GM12878 (cell line): ENCODE measurements at regions not wholly inside any gene's neighbourhood (a gene's known extent, or its start where the extent isn't known, plus 50 kb on each side); places are given as distances from the start of the nearest gene placed in this dataset.

Source experiments
- BMI1 ChIP-seq: fragments of 450-650 bp; IDR thresholded peaks from 2 replicates; pipeline ENCODE4 v1.6.1; 2016; ENCODE audit warnings: mild to moderate bottlenecking, moderate library complexity, borderline replicate concordance
- CBX5 ChIP-seq: sonication (generic); IDR thresholded peaks from 2 replicates; pipeline ENCODE4 v1.6.1; 2016; ENCODE audit warnings: low read depth, moderate library complexity, mild to moderate bottlenecking, inconsistent platforms
- EGR1 ChIP-seq, 2 experiments: IDR thresholded peaks; 1 replicate in 1 of 2; 2 replicates in 1 of 2; pipeline ENCODE4 v1.6.1; 2011 to 2012; ENCODE audit warnings: low read depth in 2 of 2, low read length in 2 of 2, borderline replicate concordance in 1 of 2, mild to moderate bottlenecking in 1 of 2, moderate library complexity in 1 of 2
- EP300 ChIP-seq, 2 experiments: fragments of 150-350 bp in 1 of 2; IDR thresholded peaks; 2 replicates each; pipeline ENCODE4 v1.6.1; 2011 to 2012; ENCODE audit warnings: low read depth in 2 of 2, low read length in 2 of 2, borderline replicate concordance in 1 of 2, improper control_type of control experiment in 1 of 2, inconsistent platforms in 1 of 2; ENCODE audit not compliant: control insufficient read depth in 1 of 2
- EZH2 ChIP-seq: IDR thresholded peaks from 2 replicates; pipeline ENCODE4 v1.6.1; 2012; ENCODE audit warnings: low read depth, mild to moderate bottlenecking, control low read depth, inconsistent platforms, low read length, borderline replicate concordance; ENCODE audit not compliant: control insufficient read depth
- KLF5 ChIP-seq: fragments of 450-650 bp; IDR thresholded peaks from 2 replicates; pipeline ENCODE4 v1.6.1; 2014; ENCODE audit warnings: mild to moderate bottlenecking; ENCODE audit not compliant: partially characterized antibody
- NFIC ChIP-seq: IDR thresholded peaks from 2 replicates; pipeline ENCODE4 v1.6.1; 2012; ENCODE audit warnings: low read depth, mild to moderate bottlenecking, inconsistent platforms, low read length, moderate library complexity
- POLR2AphosphoS5 ChIP-seq: IDR thresholded peaks from 2 replicates; pipeline ENCODE4 v1.6.1; 2011; ENCODE audit warnings: mild to moderate bottlenecking, low read length, inconsistent platforms
- RFX5 ChIP-seq: IDR thresholded peaks from 2 replicates; pipeline ENCODE4 v1.6.1; 2011; ENCODE audit warnings: low read depth, low read length, improper control_type of control experiment
- TF ChIP-seq, protein P1 (sequence below): fragments of 450-650 bp; IDR thresholded peaks from 2 replicates; pipeline ENCODE4 v1.6.1; 2017; ENCODE audit warnings: borderline replicate concordance
- TF ChIP-seq, protein P2 (sequence below): fragments of 450-650 bp; IDR thresholded peaks from 2 replicates; pipeline ENCODE4 v1.6.1; 2017; ENCODE audit warnings: antibody characterized with exemption, mild to moderate bottlenecking, moderate library complexity

DNA sequence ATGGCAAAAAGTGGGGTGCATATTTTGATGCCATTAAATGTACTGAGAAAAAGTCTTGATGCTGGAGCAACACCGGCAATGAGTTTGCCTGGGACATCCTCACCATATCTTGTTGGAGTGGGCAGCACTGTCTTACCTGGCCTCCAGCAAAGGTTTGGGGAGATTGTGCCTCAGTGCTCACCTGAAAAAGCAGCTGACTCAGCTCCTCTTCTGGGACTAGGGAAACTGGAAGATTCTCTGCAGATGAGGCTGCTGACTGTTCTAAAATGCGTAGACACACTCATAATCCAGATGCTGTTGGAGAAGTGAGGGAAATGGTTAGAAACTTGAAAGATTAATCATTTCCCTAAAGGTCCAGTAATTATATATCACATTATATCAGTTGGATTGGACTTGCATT, 593.7 kb upstream of the HS3ST1 start (continued):
- TF ChIP-seq RFX5 (no peak), KLF5 (no peak), NFIC (no peak), EZH2 (no peak), CBX5 (no peak), BMI1 (no peak), POLR2AphosphoS5 (no peak), EGR1 (IDR thresholded peaks at IDR 0.05; ENCODE audit: borderline replicate concordance in 1 of 2, low read depth in 2 of 2, low read length in 2 of 2) (no peak), EP300 (IDR thresholded peaks at IDR 0.05; ENCODE audit: borderline replicate concordance in 1 of 2, control insufficient read depth in 1 of 2, low read depth in 2 of 2, low read length in 2 of 2) (no peak)
- TF ChIP-seq, protein P1, sequence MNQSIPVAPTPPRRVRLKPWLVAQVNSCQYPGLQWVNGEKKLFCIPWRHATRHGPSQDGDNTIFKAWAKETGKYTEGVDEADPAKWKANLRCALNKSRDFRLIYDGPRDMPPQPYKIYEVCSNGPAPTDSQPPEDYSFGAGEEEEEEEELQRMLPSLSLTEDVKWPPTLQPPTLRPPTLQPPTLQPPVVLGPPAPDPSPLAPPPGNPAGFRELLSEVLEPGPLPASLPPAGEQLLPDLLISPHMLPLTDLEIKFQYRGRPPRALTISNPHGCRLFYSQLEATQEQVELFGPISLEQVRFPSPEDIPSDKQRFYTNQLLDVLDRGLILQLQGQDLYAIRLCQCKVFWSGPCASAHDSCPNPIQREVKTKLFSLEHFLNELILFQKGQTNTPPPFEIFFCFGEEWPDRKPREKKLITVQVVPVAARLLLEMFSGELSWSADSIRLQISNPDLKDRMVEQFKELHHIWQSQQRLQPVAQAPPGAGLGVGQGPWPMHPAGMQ, result no peak
- TF ChIP-seq, protein P2, sequence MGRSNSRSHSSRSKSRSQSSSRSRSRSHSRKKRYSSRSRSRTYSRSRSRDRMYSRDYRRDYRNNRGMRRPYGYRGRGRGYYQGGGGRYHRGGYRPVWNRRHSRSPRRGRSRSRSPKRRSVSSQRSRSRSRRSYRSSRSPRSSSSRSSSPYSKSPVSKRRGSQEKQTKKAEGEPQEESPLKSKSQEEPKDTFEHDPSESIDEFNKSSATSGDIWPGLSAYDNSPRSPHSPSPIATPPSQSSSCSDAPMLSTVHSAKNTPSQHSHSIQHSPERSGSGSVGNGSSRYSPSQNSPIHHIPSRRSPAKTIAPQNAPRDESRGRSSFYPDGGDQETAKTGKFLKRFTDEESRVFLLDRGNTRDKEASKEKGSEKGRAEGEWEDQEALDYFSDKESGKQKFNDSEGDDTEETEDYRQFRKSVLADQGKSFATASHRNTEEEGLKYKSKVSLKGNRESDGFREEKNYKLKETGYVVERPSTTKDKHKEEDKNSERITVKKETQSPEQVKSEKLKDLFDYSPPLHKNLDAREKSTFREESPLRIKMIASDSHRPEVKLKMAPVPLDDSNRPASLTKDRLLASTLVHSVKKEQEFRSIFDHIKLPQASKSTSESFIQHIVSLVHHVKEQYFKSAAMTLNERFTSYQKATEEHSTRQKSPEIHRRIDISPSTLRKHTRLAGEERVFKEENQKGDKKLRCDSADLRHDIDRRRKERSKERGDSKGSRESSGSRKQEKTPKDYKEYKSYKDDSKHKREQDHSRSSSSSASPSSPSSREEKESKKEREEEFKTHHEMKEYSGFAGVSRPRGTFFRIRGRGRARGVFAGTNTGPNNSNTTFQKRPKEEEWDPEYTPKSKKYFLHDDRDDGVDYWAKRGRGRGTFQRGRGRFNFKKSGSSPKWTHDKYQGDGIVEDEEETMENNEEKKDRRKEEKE, result no peak
